ENCODE measurements at regions not wholly inside any gene's neighbourhood (a gene's known extent, or its start where the extent isn't known, plus 50 kb on each side); places are given as distances from the start of the nearest gene placed in this dataset.
A peak's percentile ranks its signal among the peaks of the same experiment; 100 is the strongest.

- TF ChIP-seq CTCF (IDR thresholded peaks at IDR 0.05; ENCODE audit: low read depth, low read length): no peak
- no peak for DNase-seq (ENCODE audit: extremely low read depth, low read depth)
These were observed 141.1 kb upstream of the C9orf72 start for GRCh38 chr9:27714388-27714787.

GRCh38 chr9:27715651-27716050 lies 142.4 kb upstream of the C9orf72 start:
- DNase-seq (ENCODE audit: extremely low read depth, low read depth): no peak
- no peak for TF ChIP-seq CTCF (IDR thresholded peaks at IDR 0.05; ENCODE audit: low read depth, low read length)

- DNase-seq (ENCODE audit: extremely low read depth, low read depth): no peak
- TF ChIP-seq CTCF (IDR thresholded peaks at IDR 0.05; ENCODE audit: low read depth, low read length): no peak
These were observed 144.7 kb upstream of the C9orf72 start for GRCh38 chr9:27717991-27718390.

GRCh38 chr9:27719711-27720110 lies 146.4 kb upstream of the C9orf72 start:
- no peak for DNase-seq (ENCODE audit: extremely low read depth, low read depth)
- no peak for TF ChIP-seq CTCF (IDR thresholded peaks at IDR 0.05; ENCODE audit: low read depth, low read length)

GRCh38 chr9:27722866-27723265 lies 149.6 kb upstream of the C9orf72 start:
- no peak for TF ChIP-seq CTCF (IDR thresholded peaks at IDR 0.05; ENCODE audit: low read depth, low read length)
- no peak for DNase-seq (ENCODE audit: extremely low read depth, low read depth)

GRCh38 chr9:27726244-27727081 lies 153.2 kb upstream of the C9orf72 start:
- TF ChIP-seq CTCF (IDR thresholded peaks at IDR 0.05; ENCODE audit: low read depth, low read length): peak; percentile 48
- DNase-seq (ENCODE audit: extremely low read depth, low read depth): peak; percentile 5

GRCh38 chr9:27732494-27732893 lies 159.2 kb upstream of the C9orf72 start:
- no peak for TF ChIP-seq CTCF (IDR thresholded peaks at IDR 0.05; ENCODE audit: low read depth, low read length)

More at GRCh38 chr9:27732494-27732893, 159.2 kb upstream of the C9orf72 start:
- DNase-seq (ENCODE audit: extremely low read depth, low read depth): no peak

Measured in AG09319 (cell line).